ENCODE measurements at regions not wholly inside any gene's neighbourhood (a gene's known extent, or its start where the extent isn't known, plus 50 kb on each side); places are given as distances from the start of the nearest gene placed in this dataset.

DNA sequence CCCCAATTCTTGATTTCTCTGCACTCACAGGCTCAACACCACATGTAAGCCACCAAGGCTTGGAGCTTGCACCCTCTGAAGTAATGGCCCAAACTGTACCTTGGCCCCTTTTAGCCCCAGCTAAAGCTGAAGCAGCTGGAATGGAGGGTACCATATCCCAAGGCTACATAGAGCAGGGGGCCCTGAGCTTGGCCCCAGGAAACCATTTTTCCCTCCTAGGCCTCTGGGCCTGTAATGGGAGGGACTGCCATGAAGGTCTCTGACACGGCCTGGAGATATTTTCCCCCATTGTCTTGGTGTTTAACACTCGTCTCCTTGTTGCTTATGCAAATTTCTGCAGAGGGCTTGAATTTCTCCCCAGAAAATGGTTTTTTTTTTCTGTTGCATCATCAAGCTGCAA, 69.7 kb downstream of the SKA1 start:
- DNase-seq (ENCODE audit: low read depth in 2 of 2) = no peak

- no peak for DNase-seq (ENCODE audit: low read depth in 2 of 2)
Measured at GRCh38 chr18:50446629-50447028, 71.8 kb downstream of the SKA1 start.

DNA sequence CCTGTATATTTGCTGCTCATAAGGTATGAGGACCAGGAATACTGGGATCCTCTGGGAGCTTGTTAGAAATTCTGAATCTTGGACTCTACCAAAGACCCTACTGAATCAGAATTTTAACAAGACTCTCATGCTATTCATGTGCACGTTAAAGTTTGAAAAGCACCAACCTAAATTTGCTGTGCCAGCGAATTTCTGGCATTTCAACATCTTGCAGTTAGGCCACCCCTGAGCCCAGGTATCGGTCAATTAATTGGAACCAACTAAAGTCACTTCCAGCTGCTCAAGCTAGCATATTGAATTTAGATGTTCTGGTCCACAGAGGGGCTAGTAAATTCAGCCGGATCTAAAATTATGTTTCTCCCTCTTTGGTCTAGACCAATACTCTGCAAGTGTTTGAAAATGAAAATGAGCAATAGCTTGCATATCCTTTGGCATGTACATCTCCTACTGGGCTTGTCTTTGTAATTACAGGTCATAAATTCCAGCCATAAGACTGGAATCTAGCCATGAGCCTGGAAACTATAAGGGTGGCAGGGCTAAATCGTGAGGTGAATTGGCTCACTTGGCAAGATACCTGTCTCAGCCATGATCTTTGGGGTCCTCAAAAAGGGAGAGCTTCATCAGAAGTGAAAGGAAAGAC, 72.4 kb downstream of the SKA1 start:
- DNase-seq (ENCODE audit: low read depth in 2 of 2) = no peak

GRCh38 chr18:50447952-50448351, 73.1 kb downstream of the SKA1 start:
- DNase-seq (ENCODE audit: low read depth in 2 of 2) = no peak

DNA sequence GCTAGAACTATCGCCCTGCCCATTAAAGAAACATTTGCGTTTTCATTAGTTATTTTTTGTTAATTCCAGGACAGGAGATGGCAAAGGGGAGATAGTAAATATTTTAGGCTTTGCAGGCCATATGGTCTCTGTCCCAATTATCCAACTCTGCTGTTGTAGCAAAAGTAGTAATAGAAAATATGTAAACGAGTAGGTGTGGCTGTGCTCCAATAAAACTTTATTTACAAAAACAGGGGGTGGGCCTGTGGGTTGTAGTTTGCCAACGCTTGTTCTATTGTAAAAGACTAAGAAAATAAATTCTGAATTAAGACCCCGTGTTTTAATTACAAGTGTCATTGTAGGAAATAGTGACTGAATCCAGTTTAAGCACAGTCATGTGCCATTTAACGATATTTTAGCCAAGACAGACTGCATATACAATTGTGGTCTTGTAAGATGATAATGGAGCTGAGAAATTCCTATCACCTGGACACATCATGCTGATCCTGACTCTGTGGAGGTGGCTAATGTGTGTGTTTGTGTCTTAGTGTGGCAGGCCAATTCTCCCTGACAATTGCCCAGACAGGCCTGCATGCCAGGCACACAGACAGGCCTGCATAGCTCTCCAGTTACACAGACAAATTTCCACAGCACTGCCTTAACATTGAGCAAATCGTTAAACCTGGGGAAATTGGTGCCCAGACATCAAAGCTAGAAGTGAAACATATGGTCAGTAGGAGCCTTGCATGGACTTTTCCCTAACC, 76.4 kb downstream of the SKA1 start:
- no peak for DNase-seq (ENCODE audit: low read depth in 2 of 2)

DNA sequence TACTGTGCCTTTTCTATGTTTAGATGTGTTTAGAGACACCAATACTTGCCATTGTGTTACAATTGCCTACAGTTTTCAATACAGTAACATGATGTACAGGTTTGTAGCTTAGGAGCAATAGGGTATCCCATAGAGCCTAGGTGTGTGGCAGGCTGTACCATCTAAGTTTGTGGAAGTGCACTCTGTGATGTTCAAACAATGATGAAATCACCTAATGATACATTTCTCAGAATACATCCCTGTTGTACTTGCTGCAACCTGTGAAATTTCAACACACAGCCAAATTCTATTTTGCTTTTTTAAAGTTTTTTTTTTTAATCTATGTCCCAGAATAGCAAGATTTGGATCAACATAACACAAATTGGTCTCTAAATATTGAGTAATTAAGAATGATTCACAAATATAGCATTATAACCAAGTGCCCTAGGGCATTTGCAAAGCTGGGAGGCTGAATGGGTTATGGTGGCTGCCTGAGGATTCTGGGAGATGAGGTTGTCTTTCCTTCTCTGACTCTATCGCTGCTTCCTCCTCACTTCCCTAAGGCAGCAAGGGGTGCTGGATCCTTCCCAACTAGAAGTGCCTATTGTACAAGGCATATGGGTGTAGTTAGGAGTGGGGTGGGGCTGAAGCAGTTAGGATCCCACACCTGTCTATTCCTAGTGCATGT, 78.3 kb downstream of the SKA1 start:
- no peak for DNase-seq (ENCODE audit: low read depth in 2 of 2)

- no peak for DNase-seq (ENCODE audit: low read depth in 2 of 2)
Measured at GRCh38 chr18:50453732-50454131, 78.9 kb downstream of the SKA1 start.

DNA sequence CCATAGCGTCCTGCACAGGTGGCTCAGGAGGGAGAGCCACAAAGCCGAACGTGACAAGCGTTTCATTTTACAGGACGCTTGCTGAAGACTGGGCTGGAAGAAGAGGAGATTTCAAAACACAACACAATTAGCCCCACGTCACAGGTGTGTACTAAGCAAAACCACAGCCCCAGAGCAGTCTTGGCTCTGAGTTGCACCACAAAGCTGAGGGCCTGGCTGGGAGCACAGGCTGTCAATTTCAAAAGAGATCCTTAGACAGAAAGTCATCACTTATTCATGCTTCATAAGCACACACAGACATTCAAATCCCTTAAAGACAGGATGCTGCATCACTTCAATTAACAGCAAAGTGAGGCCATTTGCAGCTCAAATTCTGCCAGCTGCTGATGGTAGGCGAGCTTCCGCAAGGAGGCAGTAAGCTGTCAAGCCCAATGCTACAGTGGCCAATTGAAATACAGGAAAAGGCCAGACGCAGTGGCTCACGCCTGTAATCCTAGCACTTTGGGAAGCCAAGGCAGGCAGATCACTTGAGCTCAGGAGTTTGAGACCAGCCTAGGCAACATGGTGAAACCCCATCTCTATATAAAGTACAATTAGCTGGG, 79.6 kb downstream of the SKA1 start:
- no peak for DNase-seq (ENCODE audit: low read depth in 2 of 2)

GRCh38 chr18:50456285-50456684, 81.4 kb downstream of the SKA1 start:
- DNase-seq (ENCODE audit: low read depth in 2 of 2) = no peak

- no peak for DNase-seq (ENCODE audit: low read depth in 2 of 2)
Measured at GRCh38 chr18:50457639-50458038, 82.8 kb downstream of the SKA1 start.

DNA sequence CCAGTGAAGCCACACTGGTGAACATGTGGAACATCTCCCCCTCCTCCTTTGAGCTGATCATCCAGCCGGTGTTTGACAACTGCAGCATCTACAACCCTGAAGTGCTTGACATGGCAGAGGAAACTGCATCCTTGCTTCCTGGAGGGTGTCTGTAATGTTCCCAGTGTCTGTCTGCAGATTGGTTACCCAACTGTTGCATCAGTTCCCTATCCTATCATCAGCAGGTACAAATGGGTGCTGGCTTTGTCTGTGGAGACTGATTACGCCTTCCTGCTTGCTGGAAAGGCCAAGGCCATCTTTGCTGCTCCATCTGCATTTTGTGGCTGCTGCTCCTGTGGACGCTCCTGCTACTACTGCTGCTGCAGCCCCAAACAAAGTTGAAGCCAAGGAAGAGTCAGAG, 83.5 kb downstream of the SKA1 start:
- DNase-seq (ENCODE audit: low read depth in 2 of 2) = no peak

GRCh38 chr18:50458796-50459195, 84.0 kb downstream of the SKA1 start:
- no peak for DNase-seq (ENCODE audit: low read depth in 2 of 2)

- DNase-seq (ENCODE audit: low read depth in 2 of 2) = no peak
Measured at GRCh38 chr18:50460062-50460461, 85.2 kb downstream of the SKA1 start.

DNA sequence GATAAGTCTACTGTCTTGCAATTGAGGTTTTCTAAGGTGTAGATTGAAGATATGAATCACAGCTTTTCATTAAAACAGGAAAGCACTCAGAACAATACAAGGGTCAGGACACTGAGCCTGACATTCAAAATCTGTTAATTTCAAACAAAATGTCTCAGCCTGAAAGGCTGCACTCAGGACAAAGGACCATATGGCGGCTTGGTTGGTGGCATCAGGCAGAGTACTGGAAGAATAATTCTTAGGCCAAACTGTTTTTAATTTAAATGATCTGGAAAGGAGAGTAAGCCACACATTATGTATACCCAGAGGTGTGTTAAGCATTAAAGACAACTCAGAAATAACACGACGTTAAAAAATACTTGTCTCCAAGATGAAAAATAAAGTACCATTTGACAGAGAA, 85.9 kb downstream of the SKA1 start:
- DNase-seq (ENCODE audit: low read depth in 2 of 2) = no peak

GRCh38 chr18:50461251-50461650, 86.4 kb downstream of the SKA1 start:
- DNase-seq (ENCODE audit: low read depth in 2 of 2) = no peak

DNA sequence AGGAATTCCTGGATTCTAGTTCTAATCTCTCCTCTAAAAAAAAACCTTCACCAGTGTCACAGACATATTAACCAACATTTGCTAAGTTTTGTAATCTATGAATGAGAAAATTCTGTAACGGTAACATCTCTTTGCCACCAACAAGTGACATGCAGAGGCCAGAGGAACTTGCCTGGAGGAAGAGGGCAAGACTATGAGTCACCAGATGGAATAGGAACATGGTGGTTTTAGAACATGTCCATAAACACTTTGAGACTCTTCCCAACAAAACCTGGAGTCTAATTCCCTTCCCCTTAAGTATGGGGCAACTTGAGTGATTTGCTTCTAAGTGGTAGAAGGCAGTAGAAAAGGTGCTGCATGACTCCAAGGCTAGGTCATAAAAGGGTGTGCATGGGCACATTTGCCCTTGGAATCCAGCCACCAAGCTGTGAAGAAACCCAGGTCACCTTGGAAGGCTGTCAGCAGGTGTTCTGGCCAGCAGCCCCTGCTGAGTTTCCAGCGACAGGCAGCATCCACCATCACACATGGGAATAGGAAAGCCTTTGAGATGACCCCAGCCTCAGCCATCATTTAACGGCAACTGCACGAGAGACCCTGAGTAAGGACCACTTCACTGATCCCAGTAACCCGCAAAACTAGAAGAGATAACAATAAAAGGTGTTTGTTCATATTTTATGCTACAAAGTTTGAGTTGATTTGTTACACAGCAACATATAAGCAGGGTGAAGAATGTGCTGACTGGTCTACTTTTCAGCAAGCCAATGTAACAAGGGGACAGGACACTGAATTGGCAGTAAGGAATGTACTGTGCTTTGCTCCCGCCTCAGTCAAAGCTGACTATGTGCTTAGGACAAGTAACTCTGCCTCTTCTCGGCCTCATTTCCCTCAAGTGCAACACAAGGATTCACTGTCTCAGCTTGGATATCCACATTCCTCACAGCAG, 90.6 kb downstream of the SKA1 start:
- no peak for DNase-seq (ENCODE audit: low read depth in 2 of 2)

DNA sequence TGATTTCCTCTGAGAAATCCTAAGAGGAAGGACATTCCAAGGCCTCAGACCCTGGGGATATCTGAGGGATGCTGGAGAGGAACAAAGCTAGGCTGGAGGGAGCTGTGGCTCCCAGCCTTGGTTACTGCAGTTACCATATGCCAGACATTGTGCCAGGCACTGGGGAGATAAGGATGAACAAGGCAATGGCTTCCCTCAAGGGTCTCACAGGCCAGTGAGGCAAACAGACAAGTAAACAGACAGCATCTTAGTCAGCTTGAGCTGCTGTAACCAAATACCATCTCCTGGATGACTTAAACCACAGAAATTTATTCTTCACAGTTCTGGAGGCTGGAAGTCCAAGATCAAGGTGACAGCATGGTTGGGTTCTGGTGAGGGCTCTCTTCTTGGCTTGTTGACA, 91.8 kb downstream of the SKA1 start:
- DNase-seq (ENCODE audit: low read depth in 2 of 2) = no peak

- DNase-seq (ENCODE audit: low read depth in 2 of 2) = no peak
Measured at GRCh38 chr18:50468807-50469206, 91.1 kb upstream of the MAPK4 start.

DNA sequence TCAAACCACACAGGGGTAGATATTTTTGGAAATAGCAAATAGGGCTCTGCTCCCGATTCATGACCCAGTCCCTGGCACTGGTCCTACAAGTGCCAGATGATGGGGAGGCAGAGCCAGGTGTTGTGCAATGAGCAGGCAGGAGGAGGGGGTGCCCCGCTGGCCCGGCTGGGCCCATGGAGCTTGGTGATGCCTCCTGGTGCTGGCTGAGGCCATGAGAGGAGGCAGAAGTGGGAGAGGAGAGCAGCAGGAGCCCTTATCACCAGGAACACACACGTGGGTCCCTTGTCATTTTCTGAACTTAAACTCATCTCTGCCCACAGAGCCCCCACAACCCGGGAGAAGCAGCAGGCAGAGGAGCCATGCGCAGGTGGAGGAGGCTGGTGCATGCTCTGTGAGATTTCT, 90.5 kb upstream of the MAPK4 start:
- no peak for DNase-seq (ENCODE audit: low read depth in 2 of 2)

GRCh38 chr18:50472941-50473340, 86.9 kb upstream of the MAPK4 start:
- no peak for DNase-seq (ENCODE audit: low read depth in 2 of 2)

DNA sequence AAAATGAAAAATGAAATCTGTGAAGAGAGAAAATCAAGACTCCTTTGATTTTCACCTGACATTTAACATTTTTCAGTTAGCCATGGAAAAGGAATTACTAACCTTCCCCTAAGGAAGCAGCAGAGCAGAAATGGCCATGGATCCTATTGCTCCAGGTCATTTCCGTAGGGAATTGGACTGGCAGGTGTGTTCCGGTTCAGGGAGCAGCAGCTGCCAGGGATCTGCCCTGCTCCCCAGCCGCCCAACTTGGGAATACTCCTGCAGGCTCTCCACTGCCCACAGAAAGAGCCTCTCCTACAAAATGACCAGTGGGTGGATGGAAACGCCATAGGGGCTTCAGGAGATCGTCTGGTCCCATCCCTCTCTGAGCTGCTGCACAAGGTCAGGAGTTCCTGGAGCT, 86.0 kb upstream of the MAPK4 start:
- no peak for DNase-seq (ENCODE audit: low read depth in 2 of 2)
